Activated naive CD4-positive, alpha-beta T cell treated with anti-CD3 and anti-CD28 coated beads, Interleukin-2, amount 50 U/mL, for 72 hours (primary cell): ENCODE measurements at regions not wholly inside any gene's neighbourhood (a gene's known extent, or its start where the extent isn't known, plus 50 kb on each side); places are given as distances from the start of the nearest gene placed in this dataset.

Source experiments
- ATAC-seq, 2 donors: fragments of 150-1000 bp; cut with Tn5 transposase; 2 replicates each; pipeline ENCODE4 v1.10.0; 2021; ENCODE audit warnings: mild to moderate bottlenecking in 2 of 2, moderate library complexity in 2 of 2
- DNase-seq, 2 donors: peaks; one replicate each; pipeline ENCODE4 v3.0.0; 2021 to 2022; ENCODE audit warnings: low spot score in 2 of 2
- H3K27ac Mint-ChIP-seq, 2 donors: one replicate each; pipeline ENCODE4 v1.8.0; 2022; ENCODE audit warnings: mild to moderate bottlenecking in 2 of 2, mixed read lengths in 2 of 2
- H3K36me3 Mint-ChIP-seq, 2 donors: one replicate each; pipeline ENCODE4 v1.8.0; 2022; ENCODE audit warnings: mixed read lengths in 2 of 2
- H3K9me3 Mint-ChIP-seq, 2 donors: one replicate each; pipeline ENCODE4 v1.8.0; 2022; ENCODE audit warnings: mixed read lengths in 2 of 2

DNA sequence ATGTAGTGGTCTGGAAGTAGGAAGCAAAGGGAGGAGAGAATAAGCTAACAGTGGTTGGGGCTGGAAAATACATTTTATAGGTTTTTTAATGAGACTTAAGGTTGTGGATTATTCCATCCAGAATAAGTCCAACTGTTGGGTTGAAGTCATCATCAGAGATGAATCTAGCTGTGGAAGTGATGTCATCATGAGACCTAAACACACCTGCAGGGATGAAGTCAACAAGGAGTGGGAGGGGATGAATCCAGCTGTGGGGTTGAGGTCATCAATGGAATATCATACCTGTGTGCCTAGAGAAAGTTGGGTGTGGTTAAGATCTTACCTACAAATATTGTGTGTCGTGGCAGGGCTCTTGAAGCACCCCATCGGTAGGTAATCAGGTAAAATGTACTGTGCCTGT, 730.7 kb downstream of the RFPL4B start:
- H3K9me3 Mint-ChIP-seq: peaks cover 17 to 22% of the 10 kb centered on the region in 2 donors
- ATAC-seq (no peak), DNase-seq (no peak)
- H3K36me3 Mint-ChIP-seq: no peaks in the 10 kb centered on the region
- H3K27ac Mint-ChIP-seq: no peak overlapping the region

- H3K27ac Mint-ChIP-seq: no peak overlapping the region
- no peaks in the 10 kb centered on the region for H3K36me3 Mint-ChIP-seq
- ATAC-seq (no peak), DNase-seq (no peak)
- peaks cover 17 to 22% of the 10 kb centered on the region in 2 donors for H3K9me3 Mint-ChIP-seq
Measured at GRCh38 chr6:113078791-113079190, 731.7 kb downstream of the RFPL4B start.

- no peaks in the 10 kb centered on the region for H3K36me3 Mint-ChIP-seq
- no peak overlapping the region for H3K27ac Mint-ChIP-seq
- DNase-seq (no peak), ATAC-seq (no peak)
- H3K9me3 Mint-ChIP-seq: peaks cover 0 to 4% of the 10 kb centered on the region in 2 donors
Measured at GRCh38 chr6:113082745-113083144, 735.6 kb downstream of the RFPL4B start.

- no peaks in the 10 kb centered on the region for H3K9me3 Mint-ChIP-seq
- H3K36me3 Mint-ChIP-seq: no peaks in the 10 kb centered on the region
- DNase-seq (no peak), ATAC-seq (no peak)
- H3K27ac Mint-ChIP-seq: no peak overlapping the region
Measured at GRCh38 chr6:113083947-113084346, 736.8 kb downstream of the RFPL4B start.

GRCh38 chr6:113089056-113089455, 741.9 kb downstream of the RFPL4B start:
- Mint-ChIP-seq H3K9me3 (peaks cover 0 to 5% of the 10 kb centered on the region in 2 donors), H3K36me3 (no peaks in the 10 kb centered on the region), H3K27ac (no peak overlapping the region)
- DNase-seq (no peak), ATAC-seq (no peak)

GRCh38 chr6:113092795-113093194, 745.7 kb downstream of the RFPL4B start:
- H3K9me3 Mint-ChIP-seq: peaks cover 0 to 8% of the 10 kb centered on the region in 2 donors
- no peak for DNase-seq
- H3K36me3 Mint-ChIP-seq: no peaks in the 10 kb centered on the region
- no peak overlapping the region for H3K27ac Mint-ChIP-seq
- ATAC-seq: no peak

DNA sequence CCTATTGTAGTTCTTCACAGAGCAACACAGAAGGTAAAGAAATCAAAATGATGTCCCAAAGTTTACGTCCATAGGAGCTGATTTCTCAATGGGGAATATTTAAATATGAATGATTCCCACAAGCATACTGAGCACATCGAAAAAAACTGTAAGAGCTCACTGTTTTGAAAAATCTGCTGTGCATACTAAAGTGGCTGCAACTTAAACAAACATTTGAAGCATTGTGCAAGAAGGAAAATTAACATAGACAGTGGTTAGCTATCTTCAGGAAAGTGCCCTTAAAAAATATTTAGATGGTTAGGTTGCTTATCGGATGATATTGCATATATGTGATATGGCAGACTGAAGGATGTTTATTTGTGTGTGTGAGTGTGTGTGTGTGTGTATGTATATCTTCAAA, 747.6 kb downstream of the RFPL4B start:
- Mint-ChIP-seq H3K27ac (no peak overlapping the region), H3K9me3 (peaks cover 0 to 8% of the 10 kb centered on the region in 2 donors), H3K36me3 (no peaks in the 10 kb centered on the region)
- ATAC-seq: no peak
- no peak for DNase-seq

DNA sequence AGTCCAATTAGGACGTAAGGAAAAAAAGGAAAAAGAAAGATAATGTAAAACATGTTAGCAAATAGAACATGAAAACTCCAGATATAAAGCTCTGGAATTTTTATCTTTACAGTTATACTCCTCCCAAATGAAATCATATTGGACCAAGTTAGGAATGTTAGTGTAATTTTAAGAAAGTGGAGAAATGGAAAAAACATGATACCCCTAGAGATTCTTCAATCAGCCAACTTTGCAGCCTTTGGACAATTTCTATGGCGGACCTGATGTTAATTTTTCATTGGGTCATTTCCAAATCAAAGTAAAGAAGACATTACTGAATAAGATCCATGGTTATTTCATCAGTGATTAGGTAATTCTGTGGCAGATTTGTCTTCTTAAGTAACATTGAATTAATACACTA, 748.7 kb downstream of the RFPL4B start:
- Mint-ChIP-seq H3K27ac (no peak overlapping the region), H3K36me3 (no peaks in the 10 kb centered on the region), H3K9me3 (peaks cover 0 to 8% of the 10 kb centered on the region in 2 donors)
- ATAC-seq: no peak
- no peak for DNase-seq

- H3K27ac Mint-ChIP-seq: no peak overlapping the region
- no peak for DNase-seq
- no peak for ATAC-seq
- peaks cover 4 to 9% of the 10 kb centered on the region in 2 donors for H3K9me3 Mint-ChIP-seq
- H3K36me3 Mint-ChIP-seq: no peaks in the 10 kb centered on the region
Measured at GRCh38 chr6:113102761-113103160, 754.4 kb upstream of the MARCKS start.

GRCh38 chr6:113103634-113104361, 753.3 kb upstream of the MARCKS start:
- H3K27ac Mint-ChIP-seq: no peak overlapping the region
- H3K9me3 Mint-ChIP-seq: peaks cover 7 to 9% of the 10 kb centered on the region in 2 donors
- no peak for ATAC-seq
- DNase-seq: no peak
- H3K36me3 Mint-ChIP-seq: no peaks in the 10 kb centered on the region

- ATAC-seq (no peak), DNase-seq (no peak)
- no peaks in the 10 kb centered on the region for H3K36me3 Mint-ChIP-seq
- peaks cover 7 to 9% of the 10 kb centered on the region in 2 donors for H3K9me3 Mint-ChIP-seq
- no peak overlapping the region for H3K27ac Mint-ChIP-seq
Measured at GRCh38 chr6:113104541-113104940, 752.6 kb upstream of the MARCKS start.

DNA sequence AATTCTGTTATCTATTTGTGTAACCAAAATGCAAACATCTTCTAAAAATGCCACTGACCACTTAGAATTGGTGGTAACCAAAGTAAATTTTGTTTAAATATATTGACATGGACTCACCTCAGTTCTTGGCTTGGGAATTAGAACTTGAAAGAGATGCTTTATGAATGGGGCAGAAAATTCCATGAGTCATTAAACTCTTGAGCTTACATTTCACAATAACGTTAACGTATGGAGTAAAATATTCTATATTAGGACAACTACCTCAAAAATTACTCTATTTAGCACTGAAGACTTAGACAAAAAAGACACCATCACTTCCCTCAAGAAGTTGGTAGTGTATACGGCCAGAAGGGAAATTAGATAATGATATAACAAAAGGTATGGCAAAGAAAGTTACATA, 752.2 kb upstream of the MARCKS start:
- ATAC-seq (no peak), DNase-seq (no peak)
- peaks cover 7 to 9% of the 10 kb centered on the region in 2 donors for H3K9me3 Mint-ChIP-seq
- no peak overlapping the region for H3K27ac Mint-ChIP-seq
- no peaks in the 10 kb centered on the region for H3K36me3 Mint-ChIP-seq

GRCh38 chr6:113110211-113110610, 746.9 kb upstream of the MARCKS start:
- DNase-seq (no peak), ATAC-seq (no peak)
- H3K9me3 Mint-ChIP-seq: peaks cover 24 to 25% of the 10 kb centered on the region in 2 donors
- H3K36me3 Mint-ChIP-seq: no peaks in the 10 kb centered on the region
- H3K27ac Mint-ChIP-seq: no peak overlapping the region

DNA sequence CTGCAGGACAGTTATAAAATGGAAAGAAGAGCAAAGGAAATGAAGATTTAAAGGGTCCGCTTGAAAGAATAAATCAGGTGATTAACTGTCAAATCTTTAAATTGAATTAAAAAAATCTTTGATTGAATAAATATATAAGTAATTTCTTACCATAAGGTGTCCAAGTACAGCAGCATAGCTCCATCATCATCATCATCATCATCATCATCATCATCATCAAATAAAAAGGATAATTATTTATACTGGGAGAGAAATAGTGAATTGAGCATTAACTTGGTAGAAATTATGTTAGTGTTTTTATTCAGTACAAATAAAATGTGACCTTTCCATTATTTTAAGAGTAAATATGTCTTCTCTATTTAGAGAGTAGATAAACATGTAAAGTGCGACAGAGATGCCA, 745.6 kb upstream of the MARCKS start:
- DNase-seq (no peak), ATAC-seq (no peak)
- Mint-ChIP-seq H3K27ac (no peak overlapping the region), H3K36me3 (peaks cover 0 to 6% of the 10 kb centered on the region in 2 donors), H3K9me3 (peaks cover 28 to 31% of the 10 kb centered on the region in 2 donors)

DNA sequence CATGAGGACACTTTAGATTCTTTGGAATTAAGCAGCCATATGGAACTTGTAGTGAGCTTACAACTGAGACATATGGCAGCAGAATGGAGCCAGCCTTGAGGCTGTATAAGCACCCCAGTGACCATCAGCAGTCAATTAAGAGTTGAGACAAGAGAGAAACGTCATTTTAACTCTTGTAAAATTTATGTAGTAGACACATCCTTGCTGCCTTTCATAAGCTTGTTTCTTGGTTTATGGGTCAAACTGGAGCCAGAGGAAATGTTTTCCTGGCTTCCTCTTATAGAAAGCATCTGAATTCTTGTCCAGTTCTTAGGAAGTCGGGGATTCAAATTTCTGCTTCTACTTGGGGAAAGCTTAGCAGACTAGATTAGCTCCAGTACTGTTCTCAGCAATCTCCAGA, 745.1 kb upstream of the MARCKS start:
- peaks cover 28 to 36% of the 10 kb centered on the region in 2 donors for H3K9me3 Mint-ChIP-seq
- no peak overlapping the region for H3K27ac Mint-ChIP-seq
- peaks cover 0 to 6% of the 10 kb centered on the region in 2 donors for H3K36me3 Mint-ChIP-seq
- ATAC-seq (no peak), DNase-seq (no peak)

- ATAC-seq: no peak
- Mint-ChIP-seq H3K36me3 (peaks cover 0 to 6% of the 10 kb centered on the region in 2 donors), H3K9me3 (peaks cover 28 to 42% of the 10 kb centered on the region in 2 donors), H3K27ac (no peak overlapping the region)
- no peak for DNase-seq
Measured at GRCh38 chr6:113115196-113115595, 741.9 kb upstream of the MARCKS start.

DNA sequence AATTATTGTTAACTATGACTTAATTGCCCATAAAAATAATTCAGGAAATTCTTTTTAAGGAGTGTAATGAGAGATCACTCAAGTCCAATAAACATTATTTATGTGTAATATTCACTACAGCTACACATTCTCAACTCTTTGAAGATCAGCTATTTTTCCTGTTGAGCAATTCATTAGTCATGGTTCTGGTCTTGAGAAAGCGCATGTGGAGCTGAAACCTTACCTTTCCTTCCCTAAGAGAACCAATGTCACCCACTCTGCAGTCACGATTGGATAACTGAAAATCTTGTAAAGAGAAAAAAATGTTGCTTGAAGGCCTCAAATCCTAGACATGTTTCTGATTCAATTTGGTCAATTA, 736.9 kb upstream of the MARCKS start:
- DNase-seq (no peak), ATAC-seq (no peak)
- Mint-ChIP-seq H3K36me3 (peaks cover 0 to 6% of the 10 kb centered on the region in 2 donors), H3K9me3 (peaks cover 14 to 28% of the 10 kb centered on the region in 2 donors), H3K27ac (no peak overlapping the region)

GRCh38 chr6:113120582-113121285, 736.4 kb upstream of the MARCKS start:
- ATAC-seq (no peak), DNase-seq (no peak)
- Mint-ChIP-seq H3K36me3 (peaks cover 0 to 2% of the 10 kb centered on the region in 2 donors), H3K9me3 (peaks cover 8 to 23% of the 10 kb centered on the region in 2 donors), H3K27ac (no peak overlapping the region)
